Mucosa of descending colon (tissue), 3 donors: ENCODE measurements at regions not wholly inside any gene's neighbourhood (a gene's known extent, or its start where the extent isn't known, plus 50 kb on each side); places are given as distances from the start of the nearest gene placed in this dataset.

Experiments used
- ATAC-seq: fragments of 200-7000 bp; cut with Tn5 transposase; one replicate; pipeline ENCODE4 v1.9.1; 2020; ENCODE audit warnings: mild to moderate bottlenecking, moderate library complexity
- DNase-seq, 3 donors: peaks; one replicate each; pipeline ENCODE4 v3.0.0-alpha.2; 2020
- H3K36me3 ChIP-seq: fragments of 200-600 bp; one replicate; pipeline ENCODE4 v1.8.0; 2021; ENCODE audit warnings: low read depth, mild to moderate bottlenecking
- H3K4me1 ChIP-seq: fragments of 200-600 bp; one replicate; pipeline ENCODE4 v1.8.0; 2021; ENCODE audit warnings: low read depth, mild to moderate bottlenecking
- H3K4me3 ChIP-seq: fragments of 200-600 bp; one replicate; pipeline ENCODE4 v1.8.0; 2021; ENCODE audit warnings: mild to moderate bottlenecking
- H3K9me3 ChIP-seq: fragments of 200-600 bp; one replicate; pipeline ENCODE4 v1.8.0; 2021; ENCODE audit warnings: mild to moderate bottlenecking
- CTCF ChIP-seq: fragments of 200-600 bp; IDR thresholded peaks from one replicate; pipeline ENCODE4 v1.8.0; 2022; ENCODE audit warnings: antibody characterized with exemption, mild to moderate bottlenecking
- intact Hi-C, 2 donors: fragments of 100-400 bp; cut with DNase I in 1 of 2; cut with micrococcal nuclease in 1 of 2; formaldehyde crosslinking; loops; one replicate each; pipeline versions ENCODE4 v1.11.0 to v1.11.1; 2022; cut with DNase I, micrococcal nuclease
- donor health status: DM: no; HTN: no; CAD: no; lungs with moderate emphysema.
- donor health status: DM: no; HTN: no; CAD: no.
- donor health status: DM: no; HTN: yes; CAD: no.

GRCh38 chr19:32174386-32175113 is 170.9 kb upstream of the ZNF507 start:
- no peaks in the 10 kb centered on the region for H3K36me3 ChIP-seq
- no peak overlapping the region for H3K4me3 ChIP-seq
- no peaks in the 10 kb centered on the region for H3K4me1 ChIP-seq
- H3K9me3 ChIP-seq: no peaks in the 10 kb centered on the region
- DNase-seq (no peak), ATAC-seq (no peak)
- intact Hi-C loops: no loop called here
- no peak for TF ChIP-seq CTCF

GRCh38 chr19:32176591-32176990 is 168.8 kb upstream of the ZNF507 start:
- H3K36me3 ChIP-seq: no peaks in the 10 kb centered on the region
- DNase-seq (no peak), ATAC-seq (no peak)
- H3K4me3 ChIP-seq: no peak overlapping the region
- H3K9me3 ChIP-seq: no peaks in the 10 kb centered on the region
- no peaks in the 10 kb centered on the region for H3K4me1 ChIP-seq
- TF ChIP-seq CTCF: no peak
- intact Hi-C loops: no loop called here

GRCh38 chr19:32177686-32178085 is 167.7 kb upstream of the ZNF507 start:
- ATAC-seq (no peak), DNase-seq (no peak)
- no peaks in the 10 kb centered on the region for H3K4me1 ChIP-seq
- intact Hi-C loops: no loop called here
- no peak for TF ChIP-seq CTCF
- H3K36me3 ChIP-seq: no peaks in the 10 kb centered on the region
- no peaks in the 10 kb centered on the region for H3K9me3 ChIP-seq
- no peak overlapping the region for H3K4me3 ChIP-seq

GRCh38 chr19:32178401-32178800 is 167.0 kb upstream of the ZNF507 start:
- Histone ChIP-seq H3K4me1 (no peaks in the 10 kb centered on the region), H3K36me3 (no peaks in the 10 kb centered on the region), H3K4me3 (no peak overlapping the region), H3K9me3 (no peaks in the 10 kb centered on the region)
- DNase-seq (no peak), ATAC-seq (no peak)
- intact Hi-C loops: no loop called here
- no peak for TF ChIP-seq CTCF

GRCh38 chr19:32178956-32179355 is 166.5 kb upstream of the ZNF507 start:
- no peak for TF ChIP-seq CTCF
- no peak for ATAC-seq
- intact Hi-C loops: no loop called here
- Histone ChIP-seq H3K4me1 (no peaks in the 10 kb centered on the region), H3K4me3 (no peak overlapping the region), H3K36me3 (no peaks in the 10 kb centered on the region), H3K9me3 (no peaks in the 10 kb centered on the region)
- DNase-seq: no peak
